Mesenchymal stem cell (in vitro differentiated cells and primary cell): ENCODE measurements at regions not wholly inside any gene's neighbourhood (a gene's known extent, or its start where the extent isn't known, plus 50 kb on each side); places are given as distances from the start of the nearest gene placed in this dataset.

Experiments used
- DNase-seq: peaks from one replicate; pipeline ENCODE4 v3.0.0-alpha.2; 2013
- H2AFZ ChIP-seq: one replicate; pipeline ENCODE4 v1.6.1; 2013; ENCODE audit warnings: low read depth, mild to moderate bottlenecking, control low read depth, inconsistent platforms, low read length, moderate library complexity
- H2AK5ac ChIP-seq: 2 replicates; pipeline ENCODE4 v1.6.1; 2013; ENCODE audit warnings: low read length, moderate library complexity, mild to moderate bottlenecking, inconsistent platforms; ENCODE audit not compliant: severe bottlenecking
- H2BK120ac ChIP-seq: one replicate; pipeline ENCODE4 v1.6.1; 2013; ENCODE audit warnings: low read depth, mild to moderate bottlenecking, inconsistent platforms, low read length, moderate library complexity
- H2BK12ac ChIP-seq, 2 experiments: one replicate each; pipeline ENCODE4 v1.6.1; 2013; ENCODE audit warnings: inconsistent platforms in 2 of 2, low read length in 2 of 2, mild to moderate bottlenecking in 2 of 2, moderate library complexity in 2 of 2, control low read depth in 1 of 2
- H2BK15ac ChIP-seq: one replicate; pipeline ENCODE4 v1.6.1; 2013; ENCODE audit warnings: mild to moderate bottlenecking, low read depth, inconsistent platforms; ENCODE audit not compliant: poor library complexity, severe bottlenecking
- H2BK5ac ChIP-seq: 2 replicates; pipeline ENCODE4 v1.6.1; 2013; ENCODE audit warnings: low read depth, mild to moderate bottlenecking, low read length, control low read depth, inconsistent platforms; ENCODE audit not compliant: poor library complexity, severe bottlenecking
- H3K14ac ChIP-seq, 2 experiments: one replicate each; pipeline ENCODE4 v1.6.1; 2013; ENCODE audit warnings: inconsistent platforms in 2 of 2, low read length in 2 of 2, control low read depth in 1 of 2, mild to moderate bottlenecking in 1 of 2, moderate library complexity in 1 of 2
- H3K18ac ChIP-seq, 2 experiments: one replicate each; pipeline ENCODE4 v1.6.1; 2013; ENCODE audit warnings: inconsistent platforms in 2 of 2, low read length in 2 of 2, control low read depth in 1 of 2, low read depth in 1 of 2, mild to moderate bottlenecking in 1 of 2
- H3K23ac ChIP-seq, 2 experiments: one replicate each; pipeline ENCODE4 v1.6.1; 2013; ENCODE audit warnings: inconsistent platforms in 2 of 2, low read length in 2 of 2, mild to moderate bottlenecking in 2 of 2, moderate library complexity in 2 of 2, control low read depth in 1 of 2
- H3K27ac ChIP-seq: 2 replicates; pipeline ENCODE4 v1.5.1; 2013; ENCODE audit warnings: mild to moderate bottlenecking, moderate library complexity, low read length, control low read depth, inconsistent platforms; ENCODE audit not compliant: poor library complexity, severe bottlenecking
- H3K27me3 ChIP-seq, 2 experiments: 2 replicates each; pipeline versions ENCODE4 v1.6.1 to v1.7.0; 2013; ENCODE audit warnings: low read length in 2 of 2, mild to moderate bottlenecking in 2 of 2, moderate library complexity in 2 of 2, control low read depth in 1 of 2, inconsistent platforms in 1 of 2; ENCODE audit not compliant: control insufficient read depth in 1 of 2, insufficient read depth in 1 of 2
- H3K36me3 ChIP-seq, 2 experiments: 2 replicates each; pipeline versions ENCODE4 v1.6.1 to v1.7.0; 2013; ENCODE audit warnings: low read length in 2 of 2, control low read depth in 1 of 2, inconsistent platforms in 1 of 2, low read depth in 1 of 2, mild to moderate bottlenecking in 1 of 2; ENCODE audit not compliant: insufficient read depth in 2 of 2, control insufficient read depth in 1 of 2
- H3K4ac ChIP-seq, 2 experiments: one replicate each; pipeline ENCODE4 v1.6.1; 2013; ENCODE audit warnings: inconsistent platforms in 2 of 2, low read length in 2 of 2, mild to moderate bottlenecking in 2 of 2, moderate library complexity in 2 of 2, control low read depth in 1 of 2, low read depth in 1 of 2
- H3K4me1 ChIP-seq: 2 replicates; pipeline ENCODE4 v1.6.1; 2013; ENCODE audit warnings: low read depth, low read length, control low read depth; ENCODE audit not compliant: control insufficient read depth, insufficient read depth
- H3K4me2 ChIP-seq: 2 replicates; pipeline ENCODE4 v1.6.1; 2013; ENCODE audit warnings: low read length, mild to moderate bottlenecking, inconsistent platforms; ENCODE audit not compliant: poor library complexity, severe bottlenecking
- H3K4me3 ChIP-seq, 2 experiments: 2 replicates each; pipeline versions ENCODE4 v1.5.1 to v1.7.0; 2013; ENCODE audit warnings: low read length in 2 of 2, mild to moderate bottlenecking in 2 of 2, control low read depth in 1 of 2, low read depth in 1 of 2; ENCODE audit not compliant: insufficient read depth in 1 of 2
- H3K79me1 ChIP-seq: replicated peaks from 2 replicates; pipeline ENCODE4 v1.6.1; 2013; ENCODE audit warnings: mild to moderate bottlenecking, control low read depth, low read length, inconsistent platforms; ENCODE audit not compliant: poor library complexity, severe bottlenecking
- H3K9ac ChIP-seq: 2 replicates; pipeline ENCODE4 v1.7.0; 2013; ENCODE audit warnings: mild to moderate bottlenecking, low read length, moderate library complexity
- H3K9me3 ChIP-seq: 2 replicates; pipeline ENCODE4 v1.7.0; 2013; ENCODE audit warnings: mild to moderate bottlenecking, low read length; ENCODE audit not compliant: control insufficient read depth
- H4K8ac ChIP-seq: one replicate; pipeline ENCODE4 v1.6.1; 2013; ENCODE audit warnings: inconsistent platforms, mild to moderate bottlenecking, low read length, moderate library complexity
- H4K91ac ChIP-seq: one replicate; pipeline ENCODE4 v1.6.1; 2013; ENCODE audit warnings: mild to moderate bottlenecking, low read length, inconsistent platforms
- WGBS: methylation state at CpG from one replicate; pipeline ENCODE4 v1.1.7; 2013; ENCODE audit warnings: mixed read lengths; 5-methylcytosine and 5-hydroxymethylcytosine counted together

DNA sequence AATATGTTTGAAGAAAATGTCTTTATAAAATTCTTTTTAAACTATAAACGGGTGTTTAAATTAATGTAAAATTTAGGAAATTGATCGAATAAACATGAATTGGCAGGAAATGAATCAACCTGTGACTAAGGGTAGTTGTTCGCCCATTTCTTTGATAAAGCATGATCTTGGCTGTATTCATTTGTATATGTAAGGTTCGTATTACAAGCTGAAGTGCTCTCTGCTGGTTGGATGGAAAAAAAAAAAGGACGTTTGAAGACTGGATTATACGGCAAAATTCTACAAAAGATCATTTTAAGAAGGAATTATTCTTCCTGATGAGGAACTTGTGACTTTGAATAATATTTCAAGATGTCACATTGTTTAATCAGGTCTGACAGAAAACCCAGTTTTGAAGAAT, 185.4 kb upstream of the ANK3 start:
- H3K23ac ChIP-seq, result no peak overlapping the region

DNA sequence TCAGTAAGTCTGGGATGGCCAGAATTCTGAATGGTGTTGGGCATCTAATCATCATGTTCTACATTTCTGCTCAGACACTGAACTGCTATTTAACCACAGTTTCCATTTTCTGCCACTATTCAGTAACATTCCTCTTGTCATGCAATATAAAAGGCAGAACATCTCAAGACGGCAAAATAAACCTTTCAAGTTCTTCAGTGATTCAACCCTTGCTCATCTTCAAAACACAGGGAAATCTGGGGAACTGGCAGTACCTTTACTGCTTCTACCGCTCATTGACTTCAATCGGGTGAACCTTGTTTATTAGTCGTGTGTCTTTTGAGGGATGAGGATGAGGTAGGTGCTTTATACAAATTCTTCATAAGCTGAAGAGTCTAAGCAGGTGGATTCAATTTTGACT, 184.7 kb upstream of the ANK3 start:
- no peak overlapping the region for H3K4me2 ChIP-seq
- 88% methylated on average over 3 of the region's 4 CpGs for WGBS
- H4K91ac ChIP-seq, result no peak overlapping the region
- H3K36me3 ChIP-seq, result no peaks in the 10 kb centered on the region
- H3K23ac ChIP-seq, result no peak overlapping the region
- H3K9ac ChIP-seq, result no peak overlapping the region
- H3K4me3 ChIP-seq, result no peak overlapping the region
- no peak overlapping the region for H3K4ac ChIP-seq
- DNase-seq, result no peak
- H2BK5ac ChIP-seq, result no peak overlapping the region
- no peak overlapping the region for H2BK12ac ChIP-seq
- peak overlapping the region; percentile 98 for H3K27ac ChIP-seq
- H3K14ac ChIP-seq, result no peak overlapping the region
- no peak overlapping the region for H4K8ac ChIP-seq
- H3K27me3 ChIP-seq, result no peaks in the 10 kb centered on the region
- no peak overlapping the region for H2BK120ac ChIP-seq
- H3K9me3 ChIP-seq, result no peaks in the 10 kb centered on the region
- H2AK5ac ChIP-seq, result peak overlapping the region; percentile 95
- H2AFZ ChIP-seq, result no peak overlapping the region
- no peak overlapping the region for H2BK15ac ChIP-seq
- H3K79me1 ChIP-seq, result peaks cover 3% of the 10 kb centered on the region
- peaks cover 3% of the 10 kb centered on the region for H3K4me1 ChIP-seq
- no peak overlapping the region for H3K18ac ChIP-seq

More for the DNA sequence above, 185.4 kb upstream of the ANK3 start:
- H2BK12ac ChIP-seq, result no peak overlapping the region
- H3K4me3 ChIP-seq, result no peak overlapping the region
- 90% methylated on average over 4 of the region's 6 CpGs for WGBS
- DNase-seq, result no peak
- no peak overlapping the region for H3K4me2 ChIP-seq
- no peaks in the 10 kb centered on the region for H3K9me3 ChIP-seq
- no peak overlapping the region for H2BK15ac ChIP-seq
- H2BK5ac ChIP-seq, result no peak overlapping the region
- H4K91ac ChIP-seq, result no peak overlapping the region
- H3K4ac ChIP-seq, result no peak overlapping the region
- H3K27ac ChIP-seq, result no peak overlapping the region
- no peaks in the 10 kb centered on the region for H3K27me3 ChIP-seq
- no peak overlapping the region for H2BK120ac ChIP-seq
- H3K4me1 ChIP-seq, result peaks cover 3% of the 10 kb centered on the region
- H3K79me1 ChIP-seq, result peaks cover 2% of the 10 kb centered on the region
- H3K18ac ChIP-seq, result no peak overlapping the region
- H2AFZ ChIP-seq, result no peak overlapping the region
- no peak overlapping the region for H4K8ac ChIP-seq
- no peaks in the 10 kb centered on the region for H3K36me3 ChIP-seq
- no peak overlapping the region for H3K14ac ChIP-seq
- no peak overlapping the region for H2AK5ac ChIP-seq
- H3K9ac ChIP-seq, result no peak overlapping the region

DNA sequence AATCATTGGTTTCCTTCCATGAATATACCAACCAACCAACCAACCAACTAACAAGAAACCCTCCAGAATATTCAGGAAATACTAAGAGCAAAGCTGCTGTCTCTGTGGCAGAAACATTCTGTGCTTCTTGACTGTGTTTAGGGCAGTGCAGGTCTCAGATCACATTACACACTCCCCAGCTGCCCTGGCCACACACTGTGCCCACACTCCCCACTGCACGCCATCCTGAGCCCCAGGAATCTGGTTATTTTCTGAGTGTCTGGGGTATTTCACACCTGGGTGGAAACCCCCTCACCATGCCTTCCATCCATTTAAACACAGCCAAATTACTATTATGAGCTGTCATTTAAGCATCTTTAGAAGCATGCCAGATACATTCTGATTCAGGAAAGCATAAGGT, 183.7 kb upstream of the ANK3 start:
- WGBS, result 56% methylated on average over 1 of the region's 1 CpG
- no peaks in the 10 kb centered on the region for H3K9me3 ChIP-seq
- no peak overlapping the region for H3K23ac ChIP-seq
- H4K91ac ChIP-seq, result no peak overlapping the region
- no peak overlapping the region for H3K4ac ChIP-seq
- no peaks in the 10 kb centered on the region for H3K27me3 ChIP-seq
- H4K8ac ChIP-seq, result no peak overlapping the region
- H3K27ac ChIP-seq, result peak overlapping the region; percentile 98
- peak overlapping the region in 1 of 2 experiments; percentile 77 for H3K14ac ChIP-seq
- H2BK12ac ChIP-seq, result no peak overlapping the region
- H3K36me3 ChIP-seq, result no peaks in the 10 kb centered on the region
- no peak overlapping the region for H2BK5ac ChIP-seq
- no peak overlapping the region for H2BK15ac ChIP-seq
- H3K4me3 ChIP-seq, result peak overlapping the region in 1 of 2 experiments; percentile 80
- peak overlapping the region; percentile 76 for H3K4me2 ChIP-seq
- no peak overlapping the region for H2AFZ ChIP-seq
- no peak overlapping the region for H2AK5ac ChIP-seq
- H3K4me1 ChIP-seq, result peaks cover 3% of the 10 kb centered on the region
- peaks cover 3% of the 10 kb centered on the region for H3K79me1 ChIP-seq
- H2BK120ac ChIP-seq, result no peak overlapping the region
- H3K18ac ChIP-seq, result no peak overlapping the region
- DNase-seq, result peak; percentile 9
- no peak overlapping the region for H3K9ac ChIP-seq

DNA sequence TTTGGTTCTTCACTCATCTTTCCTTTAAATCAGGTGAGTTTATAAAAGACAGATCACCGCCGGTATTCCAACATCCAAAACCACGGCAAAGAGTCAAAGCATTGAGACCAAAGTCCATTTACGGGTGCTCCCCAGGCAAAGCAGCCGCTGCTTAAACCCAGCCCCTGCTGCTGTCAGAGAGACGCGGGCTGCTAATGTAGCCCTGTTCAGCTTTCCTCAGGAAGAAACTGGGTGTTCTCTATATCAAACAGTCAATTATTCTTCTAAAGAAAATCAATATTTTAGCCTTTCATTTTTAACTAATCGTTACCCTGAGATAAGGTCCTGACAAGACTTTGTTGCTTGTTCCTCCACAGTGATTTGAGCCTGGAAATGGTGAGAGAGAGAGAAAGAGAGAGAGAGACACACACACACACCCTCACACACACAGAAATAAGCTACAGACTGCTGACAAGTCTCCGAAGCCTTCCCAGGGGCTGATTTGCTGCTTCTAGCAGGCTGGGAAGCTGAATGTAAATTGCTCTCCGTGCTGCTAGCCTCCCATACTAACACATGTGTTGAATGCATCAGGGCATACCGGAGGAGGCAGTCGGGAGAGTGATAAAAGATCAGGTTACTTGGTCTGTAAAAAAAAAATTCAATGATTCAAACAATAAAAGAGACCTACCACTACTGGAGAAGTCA, 183.0 kb upstream of the ANK3 start:
- 4% methylated on average over 9 of the region's 12 CpGs for WGBS
- no peak overlapping the region for H3K18ac ChIP-seq

More for the DNA sequence above, 183.0 kb upstream of the ANK3 start:
- peaks cover 4% of the 10 kb centered on the region for H3K79me1 ChIP-seq
- peak overlapping the region; percentile 89 for H2BK5ac ChIP-seq
- peaks cover 3% of the 10 kb centered on the region for H3K4me1 ChIP-seq
- no peak overlapping the region for H3K4ac ChIP-seq
- no peaks in the 10 kb centered on the region for H3K36me3 ChIP-seq
- H3K27me3 ChIP-seq, result no peaks in the 10 kb centered on the region
- peak overlapping the region; percentile 34 for H2BK120ac ChIP-seq
- H3K23ac ChIP-seq, result no peak overlapping the region
- peak overlapping the region; percentile 98 for H3K27ac ChIP-seq
- H4K91ac ChIP-seq, result no peak overlapping the region
- no peak overlapping the region for H2AFZ ChIP-seq
- H3K14ac ChIP-seq, result peak overlapping the region in 1 of 2 experiments; percentile 15
- no peak overlapping the region for H2BK15ac ChIP-seq
- no peak overlapping the region for H2BK12ac ChIP-seq
- H2AK5ac ChIP-seq, result no peak overlapping the region
- peak overlapping the region; percentile 54 to 80 for H3K4me3 ChIP-seq
- peak overlapping the region; percentile 76 for H3K4me2 ChIP-seq
- no peaks in the 10 kb centered on the region for H3K9me3 ChIP-seq
- peak; percentile 56 for DNase-seq
- no peak overlapping the region for H4K8ac ChIP-seq
- peak overlapping the region; percentile 74 for H3K9ac ChIP-seq
